ENCODE measurements at regions not wholly inside any gene's neighbourhood (a gene's known extent, or its start where the extent isn't known, plus 50 kb on each side); places are given as distances from the start of the nearest gene placed in this dataset.
"Not testable (repeated sequence)": the region's sequence is repeated elsewhere in the genome, so short reads cannot be mapped to it uniquely, and the experiment has no call there.

DNA sequence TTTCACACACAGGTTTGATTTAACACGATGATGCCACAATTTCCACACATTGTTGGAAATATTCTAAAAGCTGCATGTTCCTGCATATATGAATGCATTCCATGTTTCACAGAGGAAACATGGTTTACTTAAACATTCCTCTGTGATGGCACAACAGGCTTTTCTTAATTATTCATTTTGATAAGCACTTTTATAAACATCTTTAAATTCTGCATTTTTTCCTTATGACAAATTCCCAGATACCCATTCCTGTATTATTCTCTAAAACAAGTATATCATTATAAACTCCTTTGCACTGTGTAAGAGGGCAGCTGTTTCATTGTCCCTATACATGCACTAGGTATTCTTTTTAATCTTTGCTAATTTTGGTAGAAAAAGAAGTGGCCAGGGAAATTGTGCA, 532.3 kb downstream of the SOX6 start:
- no peak for DNase-seq

DNA sequence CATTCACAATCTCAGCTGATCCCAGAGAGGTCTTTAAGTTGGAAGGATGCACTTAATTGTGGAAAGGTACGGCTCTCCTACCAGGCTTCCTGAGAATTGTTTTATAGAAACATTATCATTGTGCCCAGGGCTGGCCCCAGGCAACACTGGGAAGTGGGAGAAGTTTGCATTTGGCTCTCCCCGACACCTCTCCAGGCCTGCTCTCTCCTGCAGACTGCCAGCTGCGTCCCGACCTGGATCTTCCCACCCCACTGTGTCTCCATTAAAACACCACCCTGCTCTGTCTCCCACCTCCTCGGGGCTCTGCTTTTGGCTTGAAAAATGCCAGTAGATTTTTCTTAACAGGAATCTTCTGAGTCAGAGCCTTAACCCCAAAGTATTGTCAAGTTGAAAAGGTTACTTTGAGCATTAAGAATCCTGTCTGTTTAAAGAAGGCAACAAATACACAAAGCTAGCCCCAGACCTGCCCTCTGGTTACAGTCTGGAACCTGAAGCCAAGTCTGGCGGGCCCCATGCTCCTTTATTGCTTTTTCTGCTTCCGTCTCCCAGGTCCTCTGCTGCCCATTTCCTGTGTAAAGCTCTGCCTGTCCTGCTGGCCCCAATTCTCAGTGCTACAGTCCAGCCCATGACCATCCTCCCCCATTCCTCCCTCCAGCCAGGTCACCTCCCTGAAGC, 530.2 kb downstream of the SOX6 start:
- no peak for DNase-seq

DNA sequence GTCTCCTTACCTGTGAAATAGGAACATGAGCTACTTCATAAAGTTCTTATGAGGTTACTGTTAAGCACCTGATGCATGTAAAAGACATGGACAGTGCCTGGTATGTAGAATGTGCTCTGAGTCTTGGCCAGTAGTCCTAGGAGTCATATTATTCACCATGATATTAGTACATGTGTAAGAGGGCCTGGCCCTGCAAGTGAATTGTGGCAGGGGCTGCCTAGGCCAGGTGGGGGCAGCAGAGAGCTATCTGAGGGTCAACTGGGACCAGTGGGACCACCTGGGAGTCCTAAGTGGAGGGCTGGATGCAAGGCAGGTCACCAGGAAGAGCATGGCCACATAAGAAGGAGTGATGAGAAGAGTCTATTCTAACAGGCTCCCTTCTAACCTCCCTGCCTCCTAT, 529.5 kb downstream of the SOX6 start:
- no peak for DNase-seq

DNA sequence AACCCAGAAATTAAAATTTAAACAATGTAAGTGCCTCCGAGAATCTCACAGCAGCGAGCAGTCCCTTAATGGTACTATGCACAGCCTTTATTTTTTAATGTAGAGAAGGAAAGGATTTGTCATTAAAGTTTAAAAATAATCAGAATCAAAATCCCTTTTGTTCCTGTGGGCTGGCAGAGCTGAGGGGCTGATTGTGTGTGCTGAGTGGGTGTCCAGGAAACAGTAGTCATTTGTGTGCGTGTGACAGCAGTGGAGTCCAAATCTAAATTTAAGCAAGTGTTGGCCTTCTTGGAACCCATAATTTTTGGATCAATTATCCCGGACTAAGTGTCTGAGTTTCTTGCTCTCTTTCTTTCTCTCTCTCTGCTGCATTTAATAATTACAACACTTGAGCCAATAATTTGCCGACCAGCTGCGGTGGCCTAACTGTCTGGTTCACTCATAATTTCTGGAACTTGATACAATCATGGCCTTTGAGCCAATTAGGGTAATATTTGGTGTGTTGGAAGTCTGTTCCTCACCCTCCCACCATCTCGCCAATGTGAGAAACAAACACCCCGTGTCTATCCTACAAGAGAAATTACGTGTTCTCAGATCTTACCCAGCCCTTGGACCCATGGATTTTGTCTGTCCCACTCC, 528.0 kb downstream of the SOX6 start:
- DNase-seq: no peak

DNA sequence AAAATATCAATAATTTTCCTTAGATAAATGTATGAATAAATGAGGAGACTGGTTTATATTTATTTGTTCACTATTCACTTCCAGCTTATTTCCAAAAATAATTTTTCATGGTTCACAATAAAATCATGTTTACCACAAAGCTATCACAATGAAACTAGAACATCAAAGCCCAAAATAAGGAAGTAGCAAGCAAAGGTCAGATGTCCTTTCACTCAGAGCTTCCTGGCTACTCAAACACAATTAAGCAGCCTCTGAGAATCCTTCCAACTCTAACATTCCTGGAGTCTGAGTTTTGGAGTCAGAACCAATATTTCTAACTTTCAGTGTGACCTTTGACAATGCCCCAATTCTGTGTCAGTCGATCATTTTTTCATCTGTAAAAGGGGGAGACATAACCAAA, 527.0 kb downstream of the SOX6 start:
- no peak for DNase-seq

DNA sequence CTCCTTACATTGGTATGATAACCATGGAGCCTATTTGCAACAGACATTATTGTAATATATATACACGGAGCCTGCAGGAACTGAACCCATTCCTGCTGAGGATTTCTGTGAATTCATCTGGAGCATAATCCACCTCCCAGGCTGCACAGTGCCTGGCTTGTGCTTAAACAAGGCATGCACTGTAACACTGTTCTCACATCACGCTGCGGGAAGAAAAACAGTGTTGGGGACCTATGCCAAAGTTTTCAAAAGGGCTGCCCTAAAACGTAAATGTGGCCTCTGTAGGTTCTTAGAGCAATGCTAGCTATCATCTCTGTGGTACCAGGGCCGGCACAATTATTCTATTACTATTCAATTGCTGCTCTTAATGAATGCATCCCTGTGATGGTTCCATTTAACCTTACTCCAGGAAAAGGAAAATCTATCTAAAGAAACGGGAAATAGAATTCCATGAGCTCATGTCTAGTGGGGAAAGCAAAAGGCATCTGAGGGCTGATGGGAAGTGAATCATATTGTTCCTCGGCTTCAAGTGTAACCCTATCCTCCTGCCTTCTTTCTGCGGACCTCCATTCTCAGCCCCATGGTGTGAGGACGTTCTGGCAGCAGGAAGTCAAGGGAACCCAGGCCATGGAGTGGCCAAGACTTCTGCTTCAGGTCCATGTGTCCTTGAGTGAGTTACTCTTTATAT, 525.5 kb downstream of the SOX6 start:
- DNase-seq: no peak

DNA sequence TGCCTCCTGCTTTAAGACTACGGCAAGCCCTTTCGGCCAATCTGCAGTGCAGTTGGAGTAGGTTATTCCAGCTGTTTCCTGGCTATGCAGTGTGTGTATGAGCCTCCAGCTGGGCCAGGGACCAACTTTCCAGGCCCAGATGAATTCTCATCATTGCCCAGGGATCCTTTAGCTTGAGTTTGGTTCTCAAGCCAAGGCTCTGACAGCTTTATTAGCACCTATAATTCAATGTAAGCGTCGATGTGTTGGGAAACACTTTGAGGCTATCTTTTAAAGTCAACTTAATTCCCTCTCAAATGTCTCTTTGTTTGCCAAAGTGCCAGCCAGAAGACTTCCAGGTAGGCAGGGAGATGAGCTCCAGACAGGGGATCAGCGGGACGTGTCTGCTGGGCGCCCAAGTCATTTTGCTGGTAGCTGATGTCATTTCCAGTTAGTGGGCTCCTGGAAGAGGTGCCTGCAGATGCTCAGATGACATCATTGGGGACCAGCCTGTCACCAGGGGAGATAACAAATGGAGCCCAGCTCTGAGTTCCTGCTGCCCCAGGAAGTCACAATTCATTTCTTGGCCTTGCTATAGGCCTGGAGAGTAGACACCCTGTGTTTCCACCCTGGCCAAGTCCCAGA, 520.4 kb downstream of the SOX6 start:
- no peak for DNase-seq

DNA sequence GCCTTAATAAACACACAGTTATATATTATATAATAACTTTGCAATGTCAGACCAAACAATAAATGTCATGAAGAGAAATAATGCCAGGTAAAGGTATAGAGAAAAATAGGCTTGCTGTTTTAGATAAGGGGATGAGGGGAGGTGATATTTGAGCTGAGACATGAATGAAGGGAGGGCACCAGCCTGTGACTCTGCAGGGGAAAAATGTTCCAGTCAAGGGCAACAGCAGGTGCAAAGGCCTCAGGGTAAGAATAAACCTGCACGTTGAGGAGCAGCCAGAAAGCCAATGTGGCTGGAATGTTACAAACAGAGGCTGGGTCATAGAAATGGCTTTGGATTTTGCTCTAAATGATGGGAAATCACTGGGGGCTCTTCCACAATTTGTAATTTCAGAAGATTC, 519.6 kb downstream of the SOX6 start:
- DNase-seq: no peak

DNA sequence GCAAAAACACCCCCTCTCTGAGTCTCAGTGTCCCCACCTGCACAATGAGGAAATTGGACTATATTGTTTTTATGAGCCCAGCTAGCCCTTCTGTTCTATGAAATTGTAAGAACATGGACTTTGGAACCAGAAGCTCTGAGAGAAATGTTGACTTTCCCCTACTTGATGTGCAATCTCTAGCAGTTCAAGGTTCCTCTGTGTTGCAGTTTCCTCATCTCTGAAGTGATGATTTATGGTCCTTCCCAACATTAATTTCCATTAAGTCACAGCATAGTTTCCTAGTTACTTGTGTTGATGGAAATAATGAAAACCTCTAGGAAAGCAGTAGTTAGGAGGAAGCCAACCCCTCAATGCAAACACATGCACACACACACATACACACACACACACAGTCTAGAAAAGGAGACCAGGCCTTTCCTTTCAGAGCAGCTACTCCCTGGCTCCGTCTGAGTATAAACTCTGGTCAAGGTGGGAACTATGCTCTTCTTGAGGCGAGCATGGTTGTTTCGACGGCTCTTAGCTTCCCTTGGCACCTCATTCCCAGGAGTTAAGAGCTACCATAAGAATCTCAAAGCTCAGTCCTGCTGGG, 518.4 kb downstream of the SOX6 start:
- DNase-seq: no peak

DNA sequence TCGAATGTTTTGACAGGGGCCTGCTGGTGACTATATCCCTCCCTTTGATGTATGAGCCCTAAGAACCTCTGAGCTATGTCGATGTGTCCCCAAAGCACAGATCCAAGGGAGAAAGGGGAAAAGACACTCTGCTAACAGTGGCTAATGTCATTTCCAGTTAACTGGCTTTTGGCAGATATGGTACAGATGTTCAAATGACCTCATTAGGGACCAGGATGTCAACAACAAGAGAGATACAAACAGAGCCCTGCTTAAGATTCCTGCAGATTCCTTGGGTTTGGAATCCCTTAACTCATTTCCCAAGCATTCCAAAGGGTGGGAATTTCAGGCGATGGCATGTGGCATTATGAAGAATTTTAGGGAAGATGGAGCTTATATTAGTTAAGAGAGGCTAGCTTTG, 517.3 kb downstream of the SOX6 start:
- DNase-seq: no peak

DNA sequence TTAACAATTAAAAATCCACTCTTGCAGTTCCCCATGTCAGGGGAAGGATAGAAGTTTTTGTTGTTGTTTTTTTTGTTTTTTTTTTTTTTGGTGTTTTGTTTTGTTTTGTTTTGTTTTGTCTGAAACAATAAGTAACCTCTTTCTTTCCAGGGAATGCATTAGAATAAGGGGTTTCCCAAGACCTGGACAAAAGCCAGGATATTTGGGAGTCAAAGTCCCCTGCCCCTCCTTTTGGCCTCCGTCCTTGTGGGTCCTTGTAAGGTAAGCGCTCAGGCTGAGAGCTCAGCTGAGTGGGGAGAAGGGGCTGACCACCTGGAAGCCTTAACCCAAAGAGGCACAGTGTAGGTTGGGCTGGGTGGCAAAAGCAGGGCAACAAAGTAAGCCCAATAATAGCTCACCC, 515.4 kb downstream of the SOX6 start:
- no peak for DNase-seq

DNA sequence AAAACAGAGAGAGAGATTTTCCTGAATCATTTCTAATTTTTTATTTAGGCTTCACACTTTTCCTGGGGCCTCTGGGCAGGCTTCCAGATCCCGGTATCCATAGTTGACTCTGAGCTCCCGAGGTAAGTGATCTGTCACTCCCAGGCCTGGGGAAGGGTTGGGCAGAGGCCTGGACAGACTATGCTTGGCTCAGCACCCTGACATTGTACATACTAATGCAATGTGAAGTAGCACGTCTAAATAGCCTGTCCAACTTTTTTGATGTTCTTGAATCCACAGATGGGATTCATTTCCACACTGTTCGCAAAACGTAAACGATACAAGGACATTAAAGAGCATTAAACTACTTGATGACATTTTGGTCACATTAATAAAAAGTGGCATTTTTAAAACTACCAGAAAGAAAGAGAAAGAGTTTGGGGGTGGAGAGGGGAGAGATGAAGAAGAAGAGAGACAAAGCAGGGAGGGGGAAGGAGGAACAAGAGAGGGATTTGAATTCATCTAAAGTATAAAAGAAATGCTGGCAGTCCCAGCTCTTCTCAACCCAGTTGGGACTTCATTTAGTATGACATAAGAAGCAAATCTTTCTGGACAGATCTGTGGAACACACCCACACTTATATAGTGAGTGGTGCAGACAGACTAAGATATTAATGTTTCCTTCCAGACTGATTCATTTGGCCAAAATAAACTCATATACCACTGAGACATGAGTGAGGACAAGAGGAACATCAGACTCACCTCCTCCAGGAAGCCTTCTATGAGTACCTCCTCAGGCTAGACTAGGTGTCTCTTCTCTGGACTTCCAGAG, 514.2 kb downstream of the SOX6 start:
- DNase-seq: no peak

DNA sequence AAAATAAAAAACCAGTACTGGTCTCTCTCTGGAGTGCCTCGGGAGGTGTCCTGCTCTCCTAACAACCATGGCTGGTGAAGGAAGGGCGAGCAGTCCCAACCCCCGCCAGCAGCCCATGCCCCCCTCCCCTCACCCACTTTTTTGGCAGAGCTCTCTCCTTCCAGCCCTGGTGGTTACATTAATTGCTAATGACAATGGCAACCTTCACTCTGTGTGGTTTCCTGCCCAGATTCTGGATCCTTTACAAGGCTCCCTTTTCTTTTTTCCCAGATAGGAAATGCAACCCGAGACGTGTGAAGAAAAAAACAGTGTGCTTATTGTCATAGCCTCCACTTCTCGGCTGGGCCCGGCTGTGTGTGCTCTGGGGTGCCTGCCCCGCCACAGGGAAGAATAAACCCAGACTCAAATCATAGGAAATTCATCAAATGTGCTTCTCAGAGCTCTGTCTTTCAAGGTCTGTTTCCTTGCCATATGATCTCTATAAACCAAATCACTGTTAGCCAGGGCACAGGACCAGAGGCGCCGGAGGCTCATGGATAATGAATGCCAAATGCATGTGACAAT, 513.0 kb downstream of the SOX6 start:
- no peak for DNase-seq

DNA sequence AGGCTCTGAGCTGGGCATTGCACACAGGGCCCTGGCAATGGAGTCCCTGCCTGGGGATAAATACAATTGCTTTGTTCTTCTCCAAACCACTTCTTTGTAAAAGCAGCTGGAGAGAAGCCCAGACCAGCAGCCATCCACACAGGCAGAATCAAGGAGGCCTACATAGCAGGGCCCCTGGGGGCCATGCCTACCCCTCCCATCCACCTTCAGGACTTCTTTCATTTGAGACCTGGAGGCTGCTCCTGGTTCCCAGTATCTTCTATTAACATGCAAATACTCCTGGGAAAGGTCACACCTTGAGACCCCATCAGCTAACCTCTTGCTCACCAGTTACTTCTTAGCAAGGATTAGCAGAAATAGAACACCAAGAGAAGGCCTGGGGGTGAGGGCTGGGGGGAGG, 511.1 kb downstream of the SOX6 start:
- DNase-seq: no peak

DNA sequence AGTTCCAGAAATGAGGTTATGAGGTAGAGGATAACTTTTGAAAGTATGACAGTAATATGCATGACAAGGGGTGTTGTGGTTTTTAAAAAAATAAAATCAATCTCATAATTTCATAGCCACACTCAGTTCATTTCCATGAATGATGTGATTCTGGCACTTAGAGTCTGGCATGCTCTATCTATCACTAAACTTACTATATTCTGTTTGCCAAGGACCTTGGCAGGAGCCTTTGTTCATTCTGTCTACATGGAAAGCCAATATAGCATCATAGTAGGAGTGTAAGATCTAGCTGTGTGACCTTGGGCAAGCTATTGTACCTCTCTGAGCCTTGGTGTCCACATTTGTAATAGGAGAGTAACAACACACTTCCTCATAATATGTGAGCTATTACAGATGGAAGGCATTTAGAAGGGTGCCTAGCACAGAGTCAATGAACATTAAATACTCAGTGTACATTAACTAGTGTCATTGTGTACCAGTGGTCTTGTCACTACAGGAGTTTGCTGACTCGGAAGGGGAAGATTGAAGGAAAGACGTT, 507.6 kb downstream of the SOX6 start:
- no peak for DNase-seq

DNA sequence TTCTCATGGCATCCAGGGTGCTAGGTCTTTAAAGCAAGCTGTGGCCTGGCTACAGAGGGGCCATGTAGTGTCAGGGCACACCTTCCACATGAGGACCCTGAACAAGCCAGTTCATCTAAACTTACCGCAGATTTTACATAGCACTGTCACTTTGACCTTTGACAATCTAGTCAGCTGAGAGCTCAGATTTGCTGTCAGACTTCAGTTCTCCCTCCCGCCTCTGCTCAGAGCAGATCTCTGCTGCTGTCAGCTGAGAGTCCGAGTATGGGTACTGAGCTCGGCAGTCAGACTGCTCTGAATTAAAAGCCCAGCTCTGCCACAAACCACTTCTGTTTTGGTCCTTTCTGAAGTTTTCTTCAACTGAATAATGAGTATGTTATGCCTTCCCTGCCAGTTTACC, 507.1 kb downstream of the SOX6 start:
- no peak for DNase-seq

DNA sequence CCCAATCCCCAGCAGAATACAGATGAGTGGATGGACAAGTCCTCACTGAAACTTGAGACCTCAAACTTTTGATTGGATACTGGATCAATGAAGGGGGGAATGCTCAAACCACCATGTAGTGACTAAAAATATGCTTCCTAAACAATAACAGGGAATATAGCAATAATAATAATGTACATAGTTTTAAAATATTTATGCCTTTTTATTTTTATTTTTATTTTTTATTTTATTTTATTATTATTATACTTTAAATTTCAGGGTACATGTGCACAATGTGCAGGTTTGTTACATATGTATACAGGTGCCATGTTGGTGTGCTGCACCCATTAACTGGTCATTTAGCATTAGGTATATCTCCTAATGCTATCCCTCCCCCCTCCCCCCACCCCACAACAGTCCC, 506.0 kb downstream of the SOX6 start:
- DNase-seq: not testable (repeated sequence)

DNA sequence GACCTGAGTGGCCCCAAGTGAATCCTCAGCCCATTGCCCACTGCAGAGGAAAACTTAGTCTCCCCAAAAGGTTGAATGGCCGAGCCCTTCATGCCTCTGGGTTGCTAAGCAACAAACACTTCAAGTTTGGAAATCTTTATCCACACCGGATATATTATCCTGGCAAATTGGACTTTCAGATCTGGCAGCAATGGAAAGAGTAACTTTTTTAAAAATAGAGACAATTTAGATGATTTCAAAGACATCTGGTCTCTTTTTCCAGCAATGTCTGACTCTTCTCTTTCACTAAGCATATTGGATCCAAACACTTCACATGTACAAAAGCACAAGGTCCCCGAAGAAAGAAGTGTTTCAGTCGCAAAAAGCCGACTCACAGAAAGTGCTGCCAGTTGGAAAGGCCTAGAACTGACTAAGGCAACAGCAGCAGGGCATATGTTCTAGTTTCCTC, 505.3 kb downstream of the SOX6 start:
- no peak for DNase-seq

DNA sequence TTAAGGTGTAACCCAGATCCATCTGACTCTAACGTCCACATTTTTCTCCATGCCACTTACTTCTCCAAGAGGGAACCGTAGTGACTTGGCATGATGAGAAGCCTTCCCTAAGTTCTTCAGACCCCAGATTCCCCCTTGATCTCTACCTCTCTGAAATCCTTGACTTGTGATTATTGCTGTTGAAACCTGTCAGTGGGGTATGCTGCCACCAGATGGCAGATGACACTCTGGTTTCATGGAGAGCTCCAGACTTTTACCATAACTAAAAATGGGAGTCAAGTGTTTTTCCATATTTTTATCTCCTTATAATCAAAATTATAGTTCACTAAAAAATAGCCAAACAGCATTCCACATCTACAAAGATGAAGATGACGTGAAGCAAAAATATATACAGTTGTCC, 504.2 kb downstream of the SOX6 start:
- DNase-seq: no peak

DNA sequence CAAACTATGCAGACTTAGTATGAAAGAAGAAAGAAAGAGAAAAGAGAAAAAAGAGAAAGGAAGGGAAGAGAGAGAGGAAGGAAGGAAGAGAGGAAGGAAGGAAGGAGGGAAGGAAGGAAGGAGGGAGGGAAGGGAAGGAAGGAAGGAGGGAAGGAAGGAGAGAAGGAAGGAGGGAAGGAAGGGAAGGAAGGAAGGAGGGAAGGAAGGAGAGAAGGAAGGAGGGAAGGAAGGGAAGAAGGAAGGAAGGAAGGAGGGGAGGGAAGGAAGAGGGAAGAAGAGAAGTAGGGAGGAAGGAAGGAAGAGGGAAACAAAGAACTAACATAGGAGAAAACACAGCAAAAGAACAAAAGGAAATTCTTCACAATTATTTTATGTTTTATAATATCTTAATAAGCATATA, 502.1 kb downstream of the SOX6 start:
- DNase-seq: no peak

DNA sequence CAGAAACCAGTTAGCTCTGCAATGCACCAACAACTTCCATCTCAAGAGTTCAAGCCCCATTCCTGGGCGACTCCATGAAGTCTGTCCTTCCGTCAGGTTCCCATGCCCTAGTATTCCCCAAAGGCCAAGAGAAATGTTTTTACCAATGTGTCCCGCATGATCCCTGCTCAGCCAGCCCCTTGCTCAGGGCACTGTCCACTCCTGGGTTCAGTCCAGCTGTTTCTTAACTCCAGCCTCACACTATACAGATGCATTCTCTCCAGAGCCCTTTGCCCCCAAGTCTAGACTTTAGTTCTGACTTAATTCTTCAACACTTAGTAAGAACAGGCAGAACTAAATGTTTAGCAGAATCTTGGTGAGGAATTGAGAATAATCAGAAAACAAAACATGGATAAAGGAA, 497.5 kb downstream of the SOX6 start:
- no peak for DNase-seq

DNA sequence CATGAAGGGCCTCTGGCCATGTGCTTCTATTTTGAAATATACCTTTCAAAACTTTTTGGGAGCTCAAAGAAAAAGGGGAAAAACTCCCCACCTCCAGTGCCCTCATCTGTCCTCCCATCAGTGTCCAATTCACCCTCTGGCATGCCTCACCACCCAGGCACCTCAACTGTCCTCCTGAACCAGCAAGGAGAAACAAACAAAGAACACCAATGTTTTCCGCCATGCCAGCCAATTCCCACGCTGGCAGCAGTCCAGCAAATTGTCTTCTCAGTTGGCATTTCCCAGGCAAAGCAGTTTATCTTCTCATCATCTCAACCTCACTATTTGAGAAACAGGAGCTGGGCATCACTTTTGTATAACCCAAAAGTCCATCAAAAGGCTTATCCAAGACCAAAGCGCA, 496.9 kb downstream of the SOX6 start:
- no peak for DNase-seq

All from SIG-M5 (cell line).